ENCODE measurements at regions not wholly inside any gene's neighbourhood (a gene's known extent, or its start where the extent isn't known, plus 50 kb on each side); places are given as distances from the start of the nearest gene placed in this dataset.
A peak's percentile ranks its signal among the peaks of the same experiment; 100 is the strongest.

GRCh38 chr14:83164016-83164415 is 1630.4 kb upstream of the SEL1L start:
- DNase-seq (ENCODE audit: low read depth): peak; percentile 75

GRCh38 chr14:83164591-83164990 is 1630.9 kb upstream of the SEL1L start:
- no peak for TF ChIP-seq CTCF (IDR thresholded peaks at IDR 0.05; ENCODE audit: insufficient read depth, low read length, poor library complexity, severe bottlenecking)
- no peak for DNase-seq (ENCODE audit: low read depth)
- Histone ChIP-seq H3K4me3 (ENCODE audit: low read depth, low read length) (no peak overlapping the region), H3K27me3 (ENCODE audit: control insufficient read depth, insufficient read depth, low read length) (no peaks in the 10 kb centered on the region), H3K36me3 (ENCODE audit: control insufficient read depth, insufficient read depth, low read length) (no peaks in the 10 kb centered on the region)

More at GRCh38 chr14:83164016-83164415, 1630.4 kb upstream of the SEL1L start:
- Histone ChIP-seq H3K27me3 (ENCODE audit: control insufficient read depth, insufficient read depth, low read length) (no peaks in the 10 kb centered on the region), H3K4me3 (ENCODE audit: low read depth, low read length) (no peak overlapping the region), H3K36me3 (ENCODE audit: control insufficient read depth, insufficient read depth, low read length) (no peaks in the 10 kb centered on the region)
- no peak for TF ChIP-seq CTCF (IDR thresholded peaks at IDR 0.05; ENCODE audit: insufficient read depth, low read length, poor library complexity, severe bottlenecking)

- H3K36me3 ChIP-seq (ENCODE audit: control insufficient read depth, insufficient read depth, low read length): no peaks in the 10 kb centered on the region
- TF ChIP-seq CTCF (IDR thresholded peaks at IDR 0.05; ENCODE audit: insufficient read depth, low read length, poor library complexity, severe bottlenecking): no peak
- no peak for DNase-seq (ENCODE audit: low read depth)
- no peaks in the 10 kb centered on the region for H3K27me3 ChIP-seq (ENCODE audit: control insufficient read depth, insufficient read depth, low read length)
- H3K4me3 ChIP-seq (ENCODE audit: low read depth, low read length): no peak overlapping the region
Measured at GRCh38 chr14:83170165-83170564, 1636.5 kb upstream of the SEL1L start.

- Histone ChIP-seq H3K4me3 (ENCODE audit: low read depth, low read length) (no peak overlapping the region), H3K36me3 (ENCODE audit: control insufficient read depth, insufficient read depth, low read length) (no peaks in the 10 kb centered on the region), H3K27me3 (ENCODE audit: control insufficient read depth, insufficient read depth, low read length) (no peaks in the 10 kb centered on the region)
- no peak for DNase-seq (ENCODE audit: low read depth)
- no peak for TF ChIP-seq CTCF (IDR thresholded peaks at IDR 0.05; ENCODE audit: insufficient read depth, low read length, poor library complexity, severe bottlenecking)
Measured at GRCh38 chr14:83171761-83172160, 1638.1 kb upstream of the SEL1L start.

- no peak for TF ChIP-seq CTCF (IDR thresholded peaks at IDR 0.05; ENCODE audit: insufficient read depth, low read length, poor library complexity, severe bottlenecking)
- H3K36me3 ChIP-seq (ENCODE audit: control insufficient read depth, insufficient read depth, low read length): no peaks in the 10 kb centered on the region
- no peak for DNase-seq (ENCODE audit: low read depth)
- no peaks in the 10 kb centered on the region for H3K27me3 ChIP-seq (ENCODE audit: control insufficient read depth, insufficient read depth, low read length)
- H3K4me3 ChIP-seq (ENCODE audit: low read depth, low read length): no peak overlapping the region
Measured at GRCh38 chr14:83172363-83172762, 1638.7 kb upstream of the SEL1L start.

GRCh38 chr14:83173687-83174086 is 1640.0 kb upstream of the SEL1L start:
- no peak for TF ChIP-seq CTCF (IDR thresholded peaks at IDR 0.05; ENCODE audit: insufficient read depth, low read length, poor library complexity, severe bottlenecking)
- Histone ChIP-seq H3K4me3 (ENCODE audit: low read depth, low read length) (no peak overlapping the region), H3K27me3 (ENCODE audit: control insufficient read depth, insufficient read depth, low read length) (no peaks in the 10 kb centered on the region), H3K36me3 (ENCODE audit: control insufficient read depth, insufficient read depth, low read length) (no peaks in the 10 kb centered on the region)
- DNase-seq (ENCODE audit: low read depth): no peak

Measured in kidney epithelial cell (primary cell).